Left hindlimb (tissue), 1 donor: ENCODE measurements at regions not wholly inside any gene's neighbourhood (a gene's known extent, or its start where the extent isn't known, plus 50 kb on each side); places are given as distances from the start of the nearest gene placed in this dataset.

Experiments
- DNase-seq: peaks from one replicate; pipeline ENCODE4 v3.0.0-alpha.2; 2018

DNA sequence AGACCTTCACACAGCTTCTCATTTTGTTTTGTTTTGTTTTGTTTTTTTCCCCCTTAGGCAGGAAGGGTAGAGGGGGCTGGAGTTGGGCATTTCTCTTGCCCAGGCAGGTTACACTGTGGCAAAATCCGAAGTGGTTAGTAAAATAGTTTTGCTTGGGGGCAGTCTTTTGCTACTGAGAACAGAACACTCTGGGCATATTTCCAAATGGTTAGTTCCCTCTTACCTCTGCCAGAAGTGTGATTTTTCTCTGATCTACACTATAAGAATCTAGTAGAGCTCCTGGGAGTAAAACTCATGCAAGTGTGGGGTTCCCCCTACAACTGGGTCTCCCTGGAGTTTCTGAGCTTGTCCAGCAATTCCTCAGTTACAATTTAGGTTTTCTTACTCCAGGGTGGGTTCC lies 61.7 kb downstream of the NPS start:
- no peak for DNase-seq

GRCh38 chr10:127614484-127615017 lies 65.4 kb downstream of the NPS start:
- DNase-seq = no peak

GRCh38 chr10:127618797-127619196 lies 69.7 kb downstream of the NPS start:
- DNase-seq = no peak

DNA sequence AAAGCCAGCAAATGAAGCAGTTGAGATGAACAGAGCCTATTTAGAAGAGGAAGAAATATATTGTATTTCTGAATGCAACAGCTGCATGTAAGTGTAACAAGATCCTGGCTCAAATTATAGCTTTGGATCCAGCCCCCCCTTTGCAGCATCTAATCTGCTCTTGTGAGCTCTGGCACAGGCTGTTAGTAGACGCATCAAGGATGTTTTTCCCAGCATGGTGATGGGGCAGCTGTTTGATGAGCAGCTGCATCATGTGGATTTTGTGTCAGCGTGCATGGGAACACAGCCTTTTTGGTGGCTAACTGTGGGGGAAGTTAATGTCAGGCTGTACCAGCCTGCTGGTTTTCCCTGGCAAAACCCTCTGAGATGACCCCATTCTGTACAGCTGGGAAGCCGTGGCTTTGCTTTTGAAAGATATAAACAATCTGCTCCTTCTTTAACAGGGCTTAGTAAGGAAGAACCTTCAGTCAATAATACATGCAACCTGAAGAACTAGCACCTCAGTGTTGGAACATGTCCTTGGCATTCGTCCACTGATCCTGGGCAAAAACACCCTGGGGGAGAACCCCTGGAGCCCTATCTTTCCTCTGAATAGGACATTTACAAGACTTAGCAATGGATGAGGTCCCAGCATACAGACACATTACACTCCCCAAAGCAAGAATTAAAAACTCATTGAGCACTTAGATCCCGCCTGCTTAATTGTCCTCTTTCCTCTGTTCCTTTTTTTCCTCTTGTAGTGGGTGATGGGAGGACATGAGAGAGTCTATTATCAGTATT lies 70.6 kb downstream of the NPS start:
- DNase-seq = peak; percentile 81

GRCh38 chr10:127635882-127636281 lies 86.8 kb downstream of the NPS start:
- no peak for DNase-seq

DNA sequence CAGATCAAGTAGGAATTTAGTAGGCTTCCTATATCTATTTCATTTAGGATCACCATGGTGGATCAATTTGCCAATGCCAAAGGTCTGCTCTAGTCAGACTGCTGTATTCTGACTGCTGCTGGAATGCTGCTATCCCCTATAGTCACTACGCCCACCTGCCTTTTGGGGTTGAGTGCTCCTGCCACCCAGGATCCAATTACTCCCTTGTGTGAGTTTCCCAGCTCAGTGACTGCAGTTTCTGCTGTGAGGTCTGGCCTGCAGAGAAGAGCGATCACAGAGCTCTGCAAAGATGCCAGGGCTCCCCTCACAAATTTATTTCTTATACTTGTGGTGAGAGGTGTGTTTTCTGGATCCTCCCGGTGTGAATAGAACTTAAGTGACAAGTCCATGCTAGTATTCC lies 88.1 kb upstream of the FOXI2 start:
- no peak for DNase-seq

GRCh38 chr10:127649642-127650041 lies 87.3 kb upstream of the FOXI2 start:
- DNase-seq = no peak

DNA sequence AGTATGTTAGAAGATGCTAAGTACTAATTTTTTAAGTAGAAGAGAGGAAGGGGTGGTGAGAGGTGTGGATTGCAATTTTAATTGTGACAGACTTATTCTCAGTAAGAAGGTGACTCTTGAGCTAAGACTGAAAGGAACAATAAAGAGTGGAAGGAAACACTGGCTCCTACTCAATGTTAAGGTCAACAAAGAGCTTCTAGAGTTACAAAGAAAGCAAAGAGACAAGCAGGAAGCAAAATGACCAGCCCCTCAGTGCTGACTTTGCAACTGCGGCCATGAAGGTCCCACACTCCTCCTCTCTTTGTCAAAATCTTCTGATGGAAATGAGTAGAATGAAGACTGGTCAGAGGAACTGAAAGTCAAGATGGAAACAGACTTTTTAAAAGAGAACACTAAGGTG lies 79.9 kb upstream of the FOXI2 start:
- DNase-seq = no peak

- peak; percentile 41 for DNase-seq
Measured at GRCh38 chr10:127676430-127676829, 60.6 kb upstream of the FOXI2 start.

DNA sequence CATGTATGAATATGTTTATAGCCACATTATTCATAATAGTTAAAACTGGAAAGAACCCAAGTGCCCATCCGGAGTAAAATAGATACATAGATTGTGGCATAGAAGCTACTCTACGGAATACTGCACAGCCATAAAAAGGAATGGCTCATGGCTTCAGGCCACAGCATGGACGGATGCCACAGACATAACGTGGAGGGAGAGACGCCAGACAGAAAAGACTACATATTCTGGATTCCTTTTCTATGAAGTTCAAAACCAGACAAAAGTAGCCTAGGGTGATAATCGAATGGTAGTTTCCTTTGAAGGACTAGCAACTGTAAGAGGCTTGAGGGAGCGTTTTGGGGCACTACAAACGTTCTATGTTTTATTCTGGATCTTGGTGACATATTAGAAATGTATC lies 58.9 kb upstream of the FOXI2 start:
- DNase-seq = no peak

DNA sequence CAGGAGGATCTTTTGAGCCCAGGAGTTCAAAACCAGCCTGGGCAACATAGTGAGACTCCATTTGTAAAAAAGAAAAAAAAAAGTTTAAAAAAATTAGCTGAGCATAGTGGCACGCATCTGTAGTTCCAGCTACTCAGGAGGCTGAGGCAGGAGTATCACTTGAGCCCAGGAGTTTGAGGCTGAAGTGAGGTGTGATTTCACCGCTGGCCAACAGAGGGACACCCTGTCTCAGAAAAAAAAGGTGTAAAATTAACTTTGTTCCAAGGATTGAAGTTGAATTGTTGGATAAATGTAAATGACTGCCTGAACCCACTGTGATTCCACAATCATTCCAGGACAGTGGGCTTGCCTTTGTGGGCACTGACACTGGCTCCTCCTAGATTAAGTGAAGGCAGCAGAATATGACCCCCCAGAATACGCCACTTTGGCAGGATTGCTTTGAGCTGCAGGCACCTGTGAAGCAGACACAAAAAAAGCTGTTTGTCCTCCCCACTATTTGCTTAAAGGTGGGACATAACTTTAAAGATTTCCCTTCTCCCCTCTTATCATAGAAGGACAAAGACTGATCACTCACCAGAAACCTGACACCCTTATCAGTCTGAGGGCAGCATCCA lies 57.2 kb upstream of the FOXI2 start:
- DNase-seq = no peak
